ENCODE measurements at regions not wholly inside any gene's neighbourhood (a gene's known extent, or its start where the extent isn't known, plus 50 kb on each side); places are given as distances from the start of the nearest gene placed in this dataset.

DNA sequence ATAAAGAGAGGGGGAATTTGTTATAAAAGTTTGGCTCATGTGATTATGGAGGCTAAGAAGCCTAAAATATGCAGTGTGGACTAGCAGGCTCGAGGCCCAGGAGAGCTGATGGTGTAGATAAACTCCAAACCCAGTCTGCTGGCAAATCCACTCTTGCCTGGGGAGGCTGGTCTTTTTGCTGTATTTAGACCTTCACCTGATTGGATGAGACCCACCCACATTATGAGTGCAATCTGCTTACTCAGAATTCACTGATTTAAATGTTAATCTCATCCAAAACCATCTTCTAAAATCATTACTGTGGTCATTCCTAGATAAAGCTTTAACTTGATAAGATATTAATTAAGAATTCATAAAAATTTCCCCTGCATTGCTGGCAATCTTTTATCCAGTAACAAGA is 473.2 kb downstream of the TMA16 start:
- no peaks in the 10 kb centered on the region for H3K36me3 ChIP-seq (ENCODE audit: insufficient read depth in 1 of 2, low read depth in 1 of 2)
- TF ChIP-seq, protein P1, sequence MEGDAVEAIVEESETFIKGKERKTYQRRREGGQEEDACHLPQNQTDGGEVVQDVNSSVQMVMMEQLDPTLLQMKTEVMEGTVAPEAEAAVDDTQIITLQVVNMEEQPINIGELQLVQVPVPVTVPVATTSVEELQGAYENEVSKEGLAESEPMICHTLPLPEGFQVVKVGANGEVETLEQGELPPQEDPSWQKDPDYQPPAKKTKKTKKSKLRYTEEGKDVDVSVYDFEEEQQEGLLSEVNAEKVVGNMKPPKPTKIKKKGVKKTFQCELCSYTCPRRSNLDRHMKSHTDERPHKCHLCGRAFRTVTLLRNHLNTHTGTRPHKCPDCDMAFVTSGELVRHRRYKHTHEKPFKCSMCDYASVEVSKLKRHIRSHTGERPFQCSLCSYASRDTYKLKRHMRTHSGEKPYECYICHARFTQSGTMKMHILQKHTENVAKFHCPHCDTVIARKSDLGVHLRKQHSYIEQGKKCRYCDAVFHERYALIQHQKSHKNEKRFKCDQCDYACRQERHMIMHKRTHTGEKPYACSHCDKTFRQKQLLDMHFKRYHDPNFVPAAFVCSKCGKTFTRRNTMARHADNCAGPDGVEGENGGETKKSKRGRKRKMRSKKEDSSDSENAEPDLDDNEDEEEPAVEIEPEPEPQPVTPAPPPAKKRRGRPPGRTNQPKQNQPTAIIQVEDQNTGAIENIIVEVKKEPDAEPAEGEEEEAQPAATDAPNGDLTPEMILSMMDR (IDR thresholded peaks at IDR 0.05): no peak
- 55 to 71% (median 65%) methylated on average over 1 of the region's 1 CpG for WGBS, 3 donors
- no peak overlapping the region for H3K27ac ChIP-seq
- DNase-seq (no peak), ATAC-seq (no peak)
- intact Hi-C loops (cut with DNase I): no loop called here
- H3K27me3 ChIP-seq (ENCODE audit: insufficient read depth in 3 of 3, low read length in 2 of 3): no peaks in the 10 kb centered on the region
- no peaks in the 10 kb centered on the region for H3K9me3 ChIP-seq
- H3K4me3 ChIP-seq: no peak overlapping the region
- H3K4me1 ChIP-seq: no peaks in the 10 kb centered on the region

DNA sequence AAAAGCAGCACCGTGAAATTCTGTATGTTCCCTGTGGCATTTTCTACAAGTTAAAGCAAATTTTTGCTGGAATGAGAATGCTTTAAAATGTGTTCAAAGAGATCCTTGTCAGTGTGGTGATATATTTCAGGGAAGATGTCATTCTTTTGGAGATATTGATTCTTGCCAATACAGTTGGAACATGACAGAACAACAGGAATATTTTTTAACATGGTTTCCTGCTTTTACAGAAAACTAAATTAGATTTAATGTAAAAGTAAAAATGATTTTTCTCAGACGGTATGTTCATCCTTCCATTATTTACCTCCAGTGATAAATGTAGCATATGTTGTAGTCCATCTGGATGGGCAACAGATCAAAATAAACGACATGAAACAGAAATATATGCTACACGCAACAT is 474.8 kb downstream of the TMA16 start:
- Histone ChIP-seq H3K27me3 (ENCODE audit: insufficient read depth in 3 of 3, low read length in 2 of 3) (no peaks in the 10 kb centered on the region), H3K4me3 (no peak overlapping the region), H3K4me1 (no peaks in the 10 kb centered on the region), H3K36me3 (ENCODE audit: insufficient read depth in 1 of 2, low read depth in 1 of 2) (no peaks in the 10 kb centered on the region), H3K27ac (no peak overlapping the region), H3K9me3 (no peaks in the 10 kb centered on the region)
- ATAC-seq (no peak), DNase-seq (no peak)
- WGBS, 3 donors: 77 to 79% (median 79%) methylated on average over 4 of the region's 4 CpGs
- TF ChIP-seq, protein P1 (IDR thresholded peaks at IDR 0.05): no peak
- intact Hi-C loops (cut with DNase I): no loop called here

DNA sequence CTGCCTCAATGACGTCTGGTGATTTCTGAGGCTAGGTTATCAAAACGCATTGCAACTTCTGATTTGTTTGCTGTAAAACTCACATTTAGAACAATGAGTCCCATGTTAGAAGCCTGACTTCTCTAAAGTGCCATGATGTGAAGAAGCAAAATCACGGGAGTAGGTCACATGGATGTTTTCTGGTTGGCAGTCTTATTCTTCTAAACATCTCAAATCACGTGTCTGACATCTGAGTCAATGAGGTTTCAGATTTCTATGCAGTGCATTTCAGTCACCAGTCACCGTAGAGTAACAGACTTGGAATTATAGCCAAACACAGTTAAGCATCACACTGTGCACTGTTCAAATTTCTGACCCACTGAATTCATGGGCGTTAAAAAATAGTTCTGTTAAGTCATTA is 482.1 kb downstream of the TMA16 start:
- intact Hi-C loops (cut with DNase I): no loop called here
- Histone ChIP-seq H3K36me3 (ENCODE audit: insufficient read depth in 1 of 2, low read depth in 1 of 2) (no peaks in the 10 kb centered on the region), H3K4me1 (no peaks in the 10 kb centered on the region), H3K27me3 (ENCODE audit: insufficient read depth in 3 of 3, low read length in 2 of 3) (no peaks in the 10 kb centered on the region), H3K27ac (no peak overlapping the region), H3K4me3 (no peak overlapping the region), H3K9me3 (no peaks in the 10 kb centered on the region)
- TF ChIP-seq, protein P1 (IDR thresholded peaks at IDR 0.05): no peak
- no peak for ATAC-seq
- 58 to 71% (median 64%) methylated on average over 6 of the region's 6 CpGs for WGBS, 3 donors
- no peak for DNase-seq

DNA sequence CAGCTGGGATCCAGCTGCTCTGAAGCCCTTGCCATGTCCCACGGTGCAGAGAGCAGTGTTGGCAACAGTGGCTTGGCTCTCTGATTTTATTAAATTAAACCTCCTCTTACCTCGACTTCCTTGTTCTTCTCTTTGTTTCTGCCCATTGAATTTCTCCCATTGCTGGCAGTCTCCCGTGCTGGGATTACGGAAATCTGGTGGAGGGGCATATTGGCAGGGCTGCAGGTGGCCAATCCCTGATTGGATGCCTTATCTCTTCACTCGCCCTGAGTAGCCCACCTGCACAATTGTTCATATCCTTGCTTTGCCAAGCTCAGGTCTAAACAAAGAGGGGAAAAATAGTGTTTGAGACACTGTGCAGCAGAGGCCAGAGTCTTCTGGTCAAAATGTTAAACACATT is 493.9 kb downstream of the TMA16 start:
- H3K27ac ChIP-seq: no peak overlapping the region
- ATAC-seq (no peak), DNase-seq (no peak)
- 25 to 29% (median 27%) methylated on average over 5 of the region's 5 CpGs for WGBS, 3 donors
- H3K9me3 ChIP-seq: no peaks in the 10 kb centered on the region
- H3K4me3 ChIP-seq: no peak overlapping the region
- H3K27me3 ChIP-seq (ENCODE audit: insufficient read depth in 3 of 3, low read length in 2 of 3): no peaks in the 10 kb centered on the region
- intact Hi-C loops (cut with DNase I): no loop called here
- H3K4me1 ChIP-seq: no peaks in the 10 kb centered on the region
- TF ChIP-seq, protein P1 (IDR thresholded peaks at IDR 0.05): no peak
- no peaks in the 10 kb centered on the region for H3K36me3 ChIP-seq (ENCODE audit: insufficient read depth in 1 of 2, low read depth in 1 of 2)

DNA sequence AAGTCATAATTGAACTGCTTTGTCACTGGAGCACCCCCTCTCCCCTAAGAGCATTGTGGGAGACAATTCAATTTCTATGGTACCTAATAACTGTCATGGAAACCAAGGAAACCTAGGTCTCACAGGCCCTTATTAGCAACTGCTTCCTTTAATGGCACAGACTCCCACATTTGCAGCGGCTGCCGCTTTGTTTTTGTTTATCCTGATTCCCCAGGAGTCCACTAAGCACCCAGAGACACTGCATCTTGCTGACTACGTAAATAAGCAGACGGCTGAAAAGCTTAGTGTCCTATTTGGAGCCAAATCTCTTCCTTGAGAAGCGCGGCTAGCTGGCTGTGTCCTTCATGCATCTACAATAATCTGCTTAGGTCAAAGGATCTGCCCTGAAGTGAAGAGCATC is 494.4 kb downstream of the TMA16 start:
- H3K4me3 ChIP-seq: no peak overlapping the region
- intact Hi-C loops (cut with DNase I): no loop called here
- H3K36me3 ChIP-seq (ENCODE audit: insufficient read depth in 1 of 2, low read depth in 1 of 2): no peaks in the 10 kb centered on the region
- DNase-seq: no peak
- 12 to 17% (median 13%) methylated on average over 6 of the region's 6 CpGs for WGBS, 3 donors
- H3K27ac ChIP-seq: no peak overlapping the region
- TF ChIP-seq, protein P1 (IDR thresholded peaks at IDR 0.05): no peak
- no peaks in the 10 kb centered on the region for H3K27me3 ChIP-seq (ENCODE audit: insufficient read depth in 3 of 3, low read length in 2 of 3)
- ATAC-seq: no peak
- no peaks in the 10 kb centered on the region for H3K4me1 ChIP-seq
- no peaks in the 10 kb centered on the region for H3K9me3 ChIP-seq

All from psoas muscle (tissue), 7 donors.